D341Med (cell line): ENCODE measurements at regions not wholly inside any gene's neighbourhood (a gene's known extent, or its start where the extent isn't known, plus 50 kb on each side); places are given as distances from the start of the nearest gene placed in this dataset.
"Not testable (repeated sequence)": the region's sequence is repeated elsewhere in the genome, so short reads cannot be mapped to it uniquely, and the experiment has no call there.

Experiments
- DNase-seq: peaks from one replicate; pipeline ENCODE4 v3.0.0; 2012; ENCODE audit warnings: low spot score

GRCh38 chr21:27887808-27888455 lies 921.0 kb upstream of the ADAMTS5 start:
- not testable (repeated sequence) for DNase-seq

GRCh38 chr21:27885296-27885711 lies 918.4 kb upstream of the ADAMTS5 start:
- peak; percentile 3 for DNase-seq

- not testable (repeated sequence) for DNase-seq
These were observed 914.4 kb upstream of the ADAMTS5 start for GRCh38 chr21:27881331-27881730.

GRCh38 chr21:27872411-27872810 lies 905.5 kb upstream of the ADAMTS5 start:
- DNase-seq: not testable (repeated sequence)

GRCh38 chr21:27870755-27871154 lies 903.9 kb upstream of the ADAMTS5 start:
- DNase-seq: not testable (repeated sequence)

- not testable (repeated sequence) for DNase-seq
These were observed 893.5 kb upstream of the ADAMTS5 start for GRCh38 chr21:27860314-27860955.

- not testable (repeated sequence) for DNase-seq
These were observed 891.4 kb upstream of the ADAMTS5 start for GRCh38 chr21:27858053-27858825.

- DNase-seq: not testable (repeated sequence)
These were observed 890.1 kb upstream of the ADAMTS5 start for GRCh38 chr21:27856988-27857387.

- DNase-seq: no peak
These were observed 874.3 kb upstream of the ADAMTS5 start for GRCh38 chr21:27841084-27841672.

- DNase-seq: no peak
These were observed 873.4 kb upstream of the ADAMTS5 start for GRCh38 chr21:27840262-27840661.

GRCh38 chr21:27839512-27840115 lies 872.7 kb upstream of the ADAMTS5 start:
- no peak for DNase-seq

- DNase-seq: no peak
These were observed 871.7 kb upstream of the ADAMTS5 start for GRCh38 chr21:27838573-27838972.

- no peak for DNase-seq
These were observed 871.0 kb upstream of the ADAMTS5 start for GRCh38 chr21:27837936-27838335.

GRCh38 chr21:27833298-27833697 lies 866.4 kb upstream of the ADAMTS5 start:
- no peak for DNase-seq

GRCh38 chr21:27831816-27832569 lies 865.1 kb upstream of the ADAMTS5 start:
- DNase-seq: no peak

GRCh38 chr21:27831177-27831576 lies 864.3 kb upstream of the ADAMTS5 start:
- no peak for DNase-seq

- DNase-seq: no peak
These were observed 861.1 kb upstream of the ADAMTS5 start for GRCh38 chr21:27827972-27828371.

- peak; percentile 15 for DNase-seq
These were observed 858.1 kb upstream of the ADAMTS5 start for GRCh38 chr21:27825035-27825434.

GRCh38 chr21:27823652-27824201 lies 856.8 kb upstream of the ADAMTS5 start:
- no peak for DNase-seq

- DNase-seq: no peak
These were observed 853.5 kb upstream of the ADAMTS5 start for GRCh38 chr21:27820342-27820741.

GRCh38 chr21:27819299-27819698 lies 852.4 kb upstream of the ADAMTS5 start:
- DNase-seq: no peak
